ENCODE measurements at regions not wholly inside any gene's neighbourhood (a gene's known extent, or its start where the extent isn't known, plus 50 kb on each side); places are given as distances from the start of the nearest gene placed in this dataset.

GRCh38 chr17:72542317-72542716, 421.5 kb downstream of the SOX9 start:
- H3K27me3 ChIP-seq (ENCODE audit: low read depth) = peaks cover 7% of the 10 kb centered on the region
- no peak overlapping the region for H3K4me3 ChIP-seq
- TF ChIP-seq, protein P1, sequence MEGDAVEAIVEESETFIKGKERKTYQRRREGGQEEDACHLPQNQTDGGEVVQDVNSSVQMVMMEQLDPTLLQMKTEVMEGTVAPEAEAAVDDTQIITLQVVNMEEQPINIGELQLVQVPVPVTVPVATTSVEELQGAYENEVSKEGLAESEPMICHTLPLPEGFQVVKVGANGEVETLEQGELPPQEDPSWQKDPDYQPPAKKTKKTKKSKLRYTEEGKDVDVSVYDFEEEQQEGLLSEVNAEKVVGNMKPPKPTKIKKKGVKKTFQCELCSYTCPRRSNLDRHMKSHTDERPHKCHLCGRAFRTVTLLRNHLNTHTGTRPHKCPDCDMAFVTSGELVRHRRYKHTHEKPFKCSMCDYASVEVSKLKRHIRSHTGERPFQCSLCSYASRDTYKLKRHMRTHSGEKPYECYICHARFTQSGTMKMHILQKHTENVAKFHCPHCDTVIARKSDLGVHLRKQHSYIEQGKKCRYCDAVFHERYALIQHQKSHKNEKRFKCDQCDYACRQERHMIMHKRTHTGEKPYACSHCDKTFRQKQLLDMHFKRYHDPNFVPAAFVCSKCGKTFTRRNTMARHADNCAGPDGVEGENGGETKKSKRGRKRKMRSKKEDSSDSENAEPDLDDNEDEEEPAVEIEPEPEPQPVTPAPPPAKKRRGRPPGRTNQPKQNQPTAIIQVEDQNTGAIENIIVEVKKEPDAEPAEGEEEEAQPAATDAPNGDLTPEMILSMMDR (IDR thresholded peaks at IDR 0.05) = no peak
- peaks cover 11% of the 10 kb centered on the region for H3K4me1 ChIP-seq
- no peaks in the 10 kb centered on the region for H3K9me3 ChIP-seq
- ATAC-seq = no peak
- no peaks in the 10 kb centered on the region for H3K36me3 ChIP-seq
- no peak for DNase-seq
- intact Hi-C loops (cut with DNase I) = no loop called here
- no peak overlapping the region for H3K27ac ChIP-seq

- Histone ChIP-seq H3K27me3 (ENCODE audit: low read depth) (no peaks in the 10 kb centered on the region), H3K27ac (no peak overlapping the region), H3K4me1 (no peaks in the 10 kb centered on the region), H3K36me3 (no peaks in the 10 kb centered on the region), H3K9me3 (no peaks in the 10 kb centered on the region), H3K4me3 (no peak overlapping the region)
- ATAC-seq = no peak
- intact Hi-C loops (cut with DNase I) = no loop called here
- DNase-seq = no peak
- TF ChIP-seq, protein P1 (IDR thresholded peaks at IDR 0.05) = no peak
These were observed 424.9 kb downstream of the SOX9 start for GRCh38 chr17:72545766-72546165.

DNA sequence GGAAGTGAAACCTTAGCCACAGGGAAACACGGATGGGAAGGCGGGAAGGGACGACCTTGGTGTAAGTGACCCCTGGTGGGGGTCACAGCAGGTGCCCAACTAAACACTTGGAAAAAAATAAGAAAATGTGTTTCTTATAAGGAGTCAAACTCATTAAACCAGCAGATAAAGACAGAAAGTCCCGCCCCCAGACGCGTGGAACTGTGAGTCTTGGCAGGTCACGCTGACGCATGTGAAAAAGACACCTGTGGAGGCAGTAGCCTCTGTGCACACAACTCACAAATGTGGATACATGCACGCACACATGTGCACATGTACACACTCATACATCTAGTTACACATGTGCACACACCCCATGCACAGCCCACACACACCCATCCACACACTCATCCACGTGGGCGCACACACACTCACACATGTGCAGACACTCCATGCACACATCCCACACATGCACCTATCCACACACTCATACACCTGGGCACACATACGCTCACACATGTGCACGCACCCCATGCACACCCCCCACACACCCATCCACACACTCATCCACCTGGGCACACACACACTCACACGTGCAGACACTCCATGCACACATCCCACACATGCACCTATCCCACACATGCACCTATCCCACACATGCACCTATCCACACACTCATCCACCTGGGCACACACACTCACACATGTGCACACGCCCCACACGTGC, 432.4 kb downstream of the SOX9 start:
- DNase-seq (peak; percentile 22), ATAC-seq (no peak)
- no peak overlapping the region for H3K4me3 ChIP-seq
- TF ChIP-seq, protein P1 (IDR thresholded peaks at IDR 0.05) = no peak
- no peaks in the 10 kb centered on the region for H3K27me3 ChIP-seq (ENCODE audit: low read depth)
- no peaks in the 10 kb centered on the region for H3K36me3 ChIP-seq
- H3K27ac ChIP-seq = no peak overlapping the region
- no peaks in the 10 kb centered on the region for H3K9me3 ChIP-seq
- peaks cover 4% of the 10 kb centered on the region for H3K4me1 ChIP-seq
- intact Hi-C loops (cut with DNase I) = no loop called here

DNA sequence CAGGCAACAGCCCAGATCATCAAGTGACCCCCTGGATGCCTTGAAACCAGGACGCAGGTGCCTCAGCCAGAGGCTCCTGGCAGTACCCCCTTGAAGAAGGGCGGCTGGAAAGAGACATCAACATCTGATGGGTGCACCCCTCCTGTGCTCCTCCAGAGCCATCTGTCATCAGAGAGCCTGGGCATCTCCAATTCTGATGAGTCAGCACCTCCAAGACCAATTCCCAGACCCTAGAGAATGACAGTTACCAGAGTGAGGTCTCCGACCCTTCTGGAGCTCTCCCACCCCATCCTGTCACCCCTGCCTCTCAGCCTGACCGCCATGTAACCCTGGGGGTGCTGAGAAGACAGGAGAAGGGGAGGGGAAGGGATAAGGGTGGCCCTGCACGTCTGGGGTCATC, 433.7 kb downstream of the SOX9 start:
- ATAC-seq (no peak), DNase-seq (peak; percentile 6)
- Histone ChIP-seq H3K36me3 (no peaks in the 10 kb centered on the region), H3K4me3 (no peak overlapping the region), H3K27me3 (ENCODE audit: low read depth) (no peaks in the 10 kb centered on the region), H3K9me3 (no peaks in the 10 kb centered on the region), H3K4me1 (peaks cover 4% of the 10 kb centered on the region), H3K27ac (no peak overlapping the region)
- intact Hi-C loops (cut with DNase I) = no loop called here
- TF ChIP-seq, protein P1 (IDR thresholded peaks at IDR 0.05) = no peak

DNA sequence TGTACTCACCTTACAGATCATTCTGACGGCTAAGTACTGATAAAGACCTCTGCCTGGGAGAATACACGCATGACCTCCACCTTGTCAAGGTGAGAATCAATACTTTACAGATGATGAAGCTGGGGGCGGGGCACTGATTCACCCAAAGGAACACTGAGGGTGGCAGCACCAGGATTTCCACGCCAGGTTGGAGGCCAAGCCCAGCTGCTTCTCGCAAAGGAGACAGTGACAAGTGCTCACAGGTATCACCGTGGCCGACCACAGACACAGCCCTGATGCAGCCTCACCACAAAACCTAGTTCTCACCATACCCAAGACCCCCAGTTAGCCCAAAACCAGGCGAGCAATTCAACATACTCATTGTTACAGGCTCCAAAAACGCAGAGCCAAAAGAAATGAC, 434.2 kb downstream of the SOX9 start:
- Histone ChIP-seq H3K27me3 (ENCODE audit: low read depth) (no peaks in the 10 kb centered on the region), H3K4me3 (no peak overlapping the region), H3K4me1 (peaks cover 4% of the 10 kb centered on the region), H3K36me3 (no peaks in the 10 kb centered on the region), H3K9me3 (no peaks in the 10 kb centered on the region), H3K27ac (no peak overlapping the region)
- intact Hi-C loops (cut with DNase I) = no loop called here
- peak; percentile 32 for DNase-seq
- no peak for ATAC-seq
- TF ChIP-seq, protein P1 (IDR thresholded peaks at IDR 0.05) = no peak
